ENCODE measurements at regions not wholly inside any gene's neighbourhood (a gene's known extent, or its start where the extent isn't known, plus 50 kb on each side); places are given as distances from the start of the nearest gene placed in this dataset.

DNA sequence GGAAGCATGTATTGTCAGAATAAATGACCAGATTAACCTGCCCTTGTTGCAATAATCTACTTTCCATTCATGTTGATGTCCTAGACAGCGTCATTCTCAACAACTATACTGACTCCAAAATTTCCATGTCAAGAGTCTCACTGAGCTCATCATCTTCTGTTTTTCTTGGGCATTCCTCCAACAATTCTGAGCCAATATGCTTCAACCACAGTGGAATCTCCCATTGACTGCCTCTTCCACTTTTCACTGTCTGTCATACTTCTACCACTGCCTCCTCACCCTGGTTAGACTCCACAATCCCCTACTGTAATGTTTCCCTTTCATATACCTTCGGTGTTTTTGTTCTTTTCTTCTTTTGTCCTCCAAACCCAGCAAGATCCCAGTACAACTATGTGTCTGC, 162.8 kb downstream of the TLE1 start:
- POLR2A ChIA-PET, result no interaction called here

More for the DNA sequence above, 162.8 kb downstream of the TLE1 start:
- Histone ChIP-seq H2AFZ (ENCODE audit: control insufficient read depth, low read depth, low read length) (no peak overlapping the region), H3K4me2 (ENCODE audit: control insufficient read depth, insufficient read depth) (no peak overlapping the region), H3K9ac (ENCODE audit: control insufficient read depth, insufficient read depth, low read length) (no peak overlapping the region), H3K4me1 (ENCODE audit: control insufficient read depth, insufficient read depth, low read length) (no peaks in the 10 kb centered on the region), H3K27ac (ENCODE audit: control insufficient read depth, insufficient read depth) (no peak overlapping the region), H4K20me1 (ENCODE audit: control insufficient read depth, insufficient read depth) (no peaks in the 10 kb centered on the region), H3K4me3 (no peak overlapping the region), H3K36me3 (ENCODE audit: control insufficient read depth in 2 of 2, insufficient read depth in 2 of 2, low read length in 1 of 2) (no peaks in the 10 kb centered on the region), H3K9me3 (replicated peaks; ENCODE audit: control insufficient read depth, insufficient read depth, low read length) (no peaks in the 10 kb centered on the region), H3K27me3 (replicated peaks in 1 of 2; ENCODE audit: control insufficient read depth in 2 of 2, insufficient read depth in 2 of 2, low read length in 1 of 2) (no peaks in the 10 kb centered on the region), H3K79me2 (ENCODE audit: control insufficient read depth, insufficient read depth, low read length) (no peaks in the 10 kb centered on the region)
- SMC1A ChIA-PET (ENCODE audit: uncharacterized antibody, unreplicated experiment), result no interaction called here
- 48% methylated on average over 2 of the region's 2 CpGs for WGBS (ENCODE audit: insufficient coverage, insufficient replicate concordance, low lambda C conversion rate, missing lambda C conversion rate)
- ATAC-seq, result no peak
- intact Hi-C loops (cut with micrococcal nuclease; ENCODE audit: unreplicated experiment) (no loop called here), in situ Hi-C loops (cut with MboI) (no loop called here)
- no peak for FAIRE-seq
- no TSS peak for BruUV-seq (replicated peaks)
- TF ChIP-seq, protein P1, sequence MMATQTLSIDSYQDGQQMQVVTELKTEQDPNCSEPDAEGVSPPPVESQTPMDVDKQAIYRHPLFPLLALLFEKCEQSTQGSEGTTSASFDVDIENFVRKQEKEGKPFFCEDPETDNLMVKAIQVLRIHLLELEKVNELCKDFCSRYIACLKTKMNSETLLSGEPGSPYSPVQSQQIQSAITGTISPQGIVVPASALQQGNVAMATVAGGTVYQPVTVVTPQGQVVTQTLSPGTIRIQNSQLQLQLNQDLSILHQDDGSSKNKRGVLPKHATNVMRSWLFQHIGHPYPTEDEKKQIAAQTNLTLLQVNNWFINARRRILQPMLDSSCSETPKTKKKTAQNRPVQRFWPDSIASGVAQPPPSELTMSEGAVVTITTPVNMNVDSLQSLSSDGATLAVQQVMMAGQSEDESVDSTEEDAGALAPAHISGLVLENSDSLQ (IDR thresholded peaks at IDR 0.05), result no peak
- TF ChIP-seq STAT3 (IDR thresholded peaks at IDR 0.05; ENCODE audit: low read depth, low read length), result no peak
- TF ChIP-seq ASH2L (IDR thresholded peaks at IDR 0.05; ENCODE audit: borderline replicate concordance, low read depth), result no peak
- TF ChIP-seq SMAD1 (IDR thresholded peaks at IDR 0.05; ENCODE audit: low read depth, partially characterized antibody), result no peak
- no peak for TF ChIP-seq ZBTB40 (IDR thresholded peaks at IDR 0.05; ENCODE audit: borderline replicate concordance)
- TF ChIP-seq, protein P2, sequence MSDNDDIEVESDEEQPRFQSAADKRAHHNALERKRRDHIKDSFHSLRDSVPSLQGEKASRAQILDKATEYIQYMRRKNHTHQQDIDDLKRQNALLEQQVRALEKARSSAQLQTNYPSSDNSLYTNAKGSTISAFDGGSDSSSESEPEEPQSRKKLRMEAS (IDR thresholded peaks at IDR 0.05; ENCODE audit: low read depth, low read length), result no peak
- no peak for TF ChIP-seq TAF1 (IDR thresholded peaks at IDR 0.05; ENCODE audit: borderline replicate concordance, low read depth, low read length)
- no peak for TF ChIP-seq ZBED1 (IDR thresholded peaks at IDR 0.05; ENCODE audit: borderline replicate concordance)
- TF ChIP-seq ESRRA (IDR thresholded peaks at IDR 0.05; ENCODE audit: low read length), result no peak
- CTCF ChIA-PET, result no interaction called here
- no peak for DNase-seq (ENCODE audit: low read depth, low spot score)
- RAD21 ChIA-PET (ENCODE audit: unreplicated experiment), result no interaction called here

Measured in GM12878 (cell line).